ENCODE measurements at regions not wholly inside any gene's neighbourhood (a gene's known extent, or its start where the extent isn't known, plus 50 kb on each side); places are given as distances from the start of the nearest gene placed in this dataset.
"Not testable (repeated sequence)": the region's sequence is repeated elsewhere in the genome, so short reads cannot be mapped to it uniquely, and the experiment has no call there.

- H3K4me1 ChIP-seq (ENCODE audit: control insufficient read depth, low read length) = no peaks in the 10 kb centered on the region
- no peaks in the 10 kb centered on the region for H3K36me3 ChIP-seq (ENCODE audit: control insufficient read depth, low read length)
- no peaks in the 10 kb centered on the region for H3F3A ChIP-seq (ENCODE audit: control insufficient read depth, insufficient read depth)
- no peaks in the 10 kb centered on the region for H3K9me2 ChIP-seq (replicated peaks; ENCODE audit: control insufficient read depth, low read length)
- H3K27me3 ChIP-seq (ENCODE audit: control insufficient read depth, low read length) = no peaks in the 10 kb centered on the region
- TF ChIP-seq, protein P1, sequence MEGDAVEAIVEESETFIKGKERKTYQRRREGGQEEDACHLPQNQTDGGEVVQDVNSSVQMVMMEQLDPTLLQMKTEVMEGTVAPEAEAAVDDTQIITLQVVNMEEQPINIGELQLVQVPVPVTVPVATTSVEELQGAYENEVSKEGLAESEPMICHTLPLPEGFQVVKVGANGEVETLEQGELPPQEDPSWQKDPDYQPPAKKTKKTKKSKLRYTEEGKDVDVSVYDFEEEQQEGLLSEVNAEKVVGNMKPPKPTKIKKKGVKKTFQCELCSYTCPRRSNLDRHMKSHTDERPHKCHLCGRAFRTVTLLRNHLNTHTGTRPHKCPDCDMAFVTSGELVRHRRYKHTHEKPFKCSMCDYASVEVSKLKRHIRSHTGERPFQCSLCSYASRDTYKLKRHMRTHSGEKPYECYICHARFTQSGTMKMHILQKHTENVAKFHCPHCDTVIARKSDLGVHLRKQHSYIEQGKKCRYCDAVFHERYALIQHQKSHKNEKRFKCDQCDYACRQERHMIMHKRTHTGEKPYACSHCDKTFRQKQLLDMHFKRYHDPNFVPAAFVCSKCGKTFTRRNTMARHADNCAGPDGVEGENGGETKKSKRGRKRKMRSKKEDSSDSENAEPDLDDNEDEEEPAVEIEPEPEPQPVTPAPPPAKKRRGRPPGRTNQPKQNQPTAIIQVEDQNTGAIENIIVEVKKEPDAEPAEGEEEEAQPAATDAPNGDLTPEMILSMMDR (IDR thresholded peaks at IDR 0.05; ENCODE audit: low read depth, low read length, poor library complexity, severe bottlenecking) = no peak
- no peak for TF ChIP-seq EZH2phosphoT487 (IDR thresholded peaks at IDR 0.05; ENCODE audit: borderline replicate concordance, low read length)
- H3K4me3 ChIP-seq (ENCODE audit: low read length) = no peak overlapping the region
- H3K27ac ChIP-seq (ENCODE audit: low read depth, low read length) = no peak overlapping the region
- H3K79me2 ChIP-seq (ENCODE audit: control insufficient read depth, low read length) = no peaks in the 10 kb centered on the region
- no peaks in the 10 kb centered on the region for H4K20me1 ChIP-seq (ENCODE audit: control insufficient read depth, insufficient read depth, low read depth, low read length)
- H3K9me3 ChIP-seq (ENCODE audit: control insufficient read depth, insufficient read depth, low read length) = no peaks in the 10 kb centered on the region
- H3K4me2 ChIP-seq (ENCODE audit: low read length) = no peak overlapping the region
Measured at GRCh38 chr6:97347111-97347510, 64.1 kb upstream of the MMS22L start.

DNA sequence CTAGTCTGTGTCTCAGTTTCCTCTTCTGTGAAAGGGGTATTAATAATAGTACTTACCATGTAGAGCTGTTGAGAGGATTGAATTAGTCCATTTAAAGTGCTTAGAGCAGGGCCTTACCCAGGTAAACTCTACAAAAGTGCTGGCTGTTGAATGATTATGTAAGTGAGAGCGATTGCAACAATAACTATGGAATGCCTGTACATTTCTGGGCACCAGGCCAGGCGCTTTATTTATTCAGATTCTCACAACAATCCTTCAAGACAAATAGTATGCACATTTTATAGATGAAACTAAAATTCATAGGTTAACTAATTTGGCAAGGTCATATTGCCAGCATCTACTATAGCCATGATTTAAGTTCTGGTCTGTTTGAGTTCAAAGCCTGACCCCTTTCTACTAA, 78.3 kb upstream of the MMS22L start:
- no peak overlapping the region for H3K4me3 ChIP-seq (ENCODE audit: low read length)
- H3K27me3 ChIP-seq (ENCODE audit: control insufficient read depth, low read length) = no peaks in the 10 kb centered on the region; the same call in 1 of the 2 replicates
- no peaks in the 10 kb centered on the region for H3K36me3 ChIP-seq (ENCODE audit: control insufficient read depth, low read length)
- H3K9me2 ChIP-seq (replicated peaks; ENCODE audit: control insufficient read depth, low read length) = no peaks in the 10 kb centered on the region
- H3K27ac ChIP-seq (ENCODE audit: low read depth, low read length) = no peak overlapping the region
- no peaks in the 10 kb centered on the region for H3K4me1 ChIP-seq (ENCODE audit: control insufficient read depth, low read length)
- H3K79me2 ChIP-seq (ENCODE audit: control insufficient read depth, low read length) = no peaks in the 10 kb centered on the region
- TF ChIP-seq EZH2phosphoT487 (IDR thresholded peaks at IDR 0.05; ENCODE audit: borderline replicate concordance, low read length) = no peak
- TF ChIP-seq, protein P1 (IDR thresholded peaks at IDR 0.05; ENCODE audit: low read depth, low read length, poor library complexity, severe bottlenecking) = no peak
- H4K20me1 ChIP-seq (ENCODE audit: control insufficient read depth, insufficient read depth, low read depth, low read length) = no peaks in the 10 kb centered on the region
- no peak overlapping the region for H3K4me2 ChIP-seq (ENCODE audit: low read length)
- no peaks in the 10 kb centered on the region for H3K9me3 ChIP-seq (ENCODE audit: control insufficient read depth, insufficient read depth, low read length)
- no peaks in the 10 kb centered on the region for H3F3A ChIP-seq (ENCODE audit: control insufficient read depth, insufficient read depth)

GRCh38 chr6:97364327-97364726, 81.3 kb upstream of the MMS22L start:
- Histone ChIP-seq H3K36me3 (ENCODE audit: control insufficient read depth, low read length) (no peaks in the 10 kb centered on the region), H3K4me1 (ENCODE audit: control insufficient read depth, low read length) (no peaks in the 10 kb centered on the region), H3F3A (ENCODE audit: control insufficient read depth, insufficient read depth) (no peaks in the 10 kb centered on the region), H3K4me2 (ENCODE audit: low read length) (no peak overlapping the region), H4K20me1 (ENCODE audit: control insufficient read depth, insufficient read depth, low read depth, low read length) (no peaks in the 10 kb centered on the region), H3K9me2 (replicated peaks; ENCODE audit: control insufficient read depth, low read length) (no peaks in the 10 kb centered on the region), H3K9me3 (ENCODE audit: control insufficient read depth, insufficient read depth, low read length) (no peaks in the 10 kb centered on the region), H3K27me3 (ENCODE audit: control insufficient read depth, low read length) (no peaks in the 10 kb centered on the region; the same call in 1 of the 2 replicates), H3K4me3 (ENCODE audit: low read length) (no peak overlapping the region), H3K79me2 (ENCODE audit: control insufficient read depth, low read length) (no peaks in the 10 kb centered on the region), H3K27ac (ENCODE audit: low read depth, low read length) (no peak overlapping the region)
- no peak for TF ChIP-seq EZH2phosphoT487 (IDR thresholded peaks at IDR 0.05; ENCODE audit: borderline replicate concordance, low read length)

DNA sequence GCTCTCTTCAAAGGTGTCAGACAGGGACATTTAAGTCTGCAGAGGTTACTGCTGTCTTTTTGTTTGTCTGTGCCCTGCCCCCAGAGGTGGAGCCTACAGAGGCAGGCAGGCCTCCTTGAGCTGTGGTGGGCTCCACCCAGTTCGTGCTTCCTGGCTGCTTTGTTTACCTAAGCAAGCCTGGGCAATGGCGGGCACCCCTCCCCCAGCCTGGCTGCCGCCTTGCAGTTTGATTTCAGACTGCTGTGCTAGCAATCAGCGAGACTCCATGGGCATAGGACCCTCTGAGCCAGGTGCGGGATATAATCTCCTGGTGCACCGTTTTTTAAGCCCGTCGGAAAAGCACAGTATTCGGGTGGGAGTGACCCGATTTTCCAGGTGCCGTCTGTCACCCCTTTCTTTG, 99.1 kb upstream of the MMS22L start:
- H3F3A ChIP-seq (ENCODE audit: control insufficient read depth, insufficient read depth); H3K79me2 ChIP-seq (ENCODE audit: control insufficient read depth, low read length); H3K9me3 ChIP-seq (ENCODE audit: control insufficient read depth, insufficient read depth, low read length); H3K4me2 ChIP-seq (ENCODE audit: low read length); H3K4me3 ChIP-seq (ENCODE audit: low read length); H3K4me1 ChIP-seq (ENCODE audit: control insufficient read depth, low read length); H3K36me3 ChIP-seq (ENCODE audit: control insufficient read depth, low read length); H4K20me1 ChIP-seq (ENCODE audit: control insufficient read depth, insufficient read depth, low read depth, low read length); H3K27ac ChIP-seq (ENCODE audit: low read depth, low read length); H3K27me3 ChIP-seq (ENCODE audit: control insufficient read depth, low read length); H3K9me2 ChIP-seq (replicated peaks; ENCODE audit: control insufficient read depth, low read length): not testable (repeated sequence)
